T-cell (primary cell): ENCODE measurements at regions not wholly inside any gene's neighbourhood (a gene's known extent, or its start where the extent isn't known, plus 50 kb on each side); places are given as distances from the start of the nearest gene placed in this dataset.

Source experiments
- ATAC-seq, 4 experiments: fragments of 200-7000 bp in 3 of 4; fragments of 150-1000 bp in 1 of 4; cut with Tn5 transposase; replicated peaks in 1 of 4; 1 replicate in 3 of 4; 2 replicates in 1 of 4; pipeline ENCODE4 v1.10.0; 2021; ENCODE audit warnings: moderate library complexity in 3 of 4, mild to moderate bottlenecking in 2 of 4, moderate number of reproducible peaks in 1 of 4
- CTCF ChIA-PET, 2 donors: fragments of 300-600 bp; sonication (Branson Sonifier 250); formaldehyde crosslinking; loops; one replicate each; lab custom pipeline; 2022; ENCODE audit warnings: antibody characterized with exemption in 2 of 2; lab: Charles Lee
- POLR2A ChIA-PET, 2 donors: fragments of 300-600 bp; sonication (Branson Sonifier 250); formaldehyde crosslinking; loops; one replicate each; lab custom pipeline; 2022; ENCODE audit warnings: antibody characterized with exemption in 2 of 2; lab: Charles Lee
- DNase-seq, 35 experiments: peaks; one replicate each; pipeline versions ENCODE4 v3.0.0 to v3.0.0-alpha.2; 2013 to 2023
- H3K27ac ChIP-seq: one replicate; pipeline ENCODE4 v1.5.1; 2013; ENCODE audit warnings: low read length
- H3K27me3 ChIP-seq, 2 experiments: replicated peaks in 1 of 2; 1 replicate in 1 of 2; 2 replicates in 1 of 2; pipeline versions ENCODE4 v1.6.1 to v1.7.0; 2013; ENCODE audit warnings: low read length in 1 of 2, mixed read lengths in 1 of 2; ENCODE audit not compliant: control insufficient read depth in 2 of 2, insufficient read depth in 2 of 2; ENCODE audit errors: extremely low read depth in 1 of 2
- H3K36me3 ChIP-seq, 2 donors: 1 replicate in 1 of 2; 2 replicates in 1 of 2; pipeline versions ENCODE4 v1.6.1 to v1.7.0; 2013; ENCODE audit warnings: low read length in 1 of 2; ENCODE audit not compliant: control insufficient read depth in 2 of 2, insufficient read depth in 1 of 2; ENCODE audit errors: extremely low read depth in 1 of 2
- H3K4me1 ChIP-seq, 2 experiments: 1 replicate in 1 of 2; 2 replicates in 1 of 2; pipeline versions ENCODE4 v1.6.1 to v1.7.0; 2013; ENCODE audit warnings: low read length in 2 of 2, mixed read lengths in 1 of 2; ENCODE audit not compliant: insufficient read depth in 2 of 2, control insufficient read depth in 1 of 2; ENCODE audit errors: extremely low read depth in 1 of 2
- H3K4me3 ChIP-seq, 2 donors: 1 replicate in 1 of 2; 2 replicates in 1 of 2; pipeline versions ENCODE4 v1.5.1 to v1.7.0; 2013; ENCODE audit warnings: mild to moderate bottlenecking in 2 of 2, low read length in 1 of 2, moderate library complexity in 1 of 2; ENCODE audit not compliant: control insufficient read depth in 1 of 2; ENCODE audit errors: extremely low read depth in 1 of 2
- H3K9me3 ChIP-seq: 2 replicates; pipeline ENCODE4 v1.7.0; 2013
- H3K27ac Mint-ChIP-seq, 2 donors: one replicate each; pipeline ENCODE4 v1.8.0; 2020 to 2021; ENCODE audit warnings: mild to moderate bottlenecking in 2 of 2, mixed read lengths in 2 of 2
- H3K27me3 Mint-ChIP-seq, 2 donors: one replicate each; pipeline ENCODE4 v1.8.0; 2021 to 2022; ENCODE audit warnings: mixed read lengths in 2 of 2
- H3K36me3 Mint-ChIP-seq: one replicate; pipeline ENCODE4 v1.8.0; 2021; ENCODE audit warnings: mixed read lengths
- H3K4me1 Mint-ChIP-seq, 3 donors: one replicate each; pipeline ENCODE4 v1.8.0; 2020 to 2022; ENCODE audit warnings: mixed read lengths in 3 of 3, mild to moderate bottlenecking in 1 of 3
- H3K4me3 Mint-ChIP-seq, 3 donors: one replicate each; pipeline ENCODE4 v1.8.0; 2020 to 2022; ENCODE audit warnings: mild to moderate bottlenecking in 3 of 3, mixed read lengths in 3 of 3, moderate library complexity in 3 of 3
- H3K9me3 Mint-ChIP-seq, 3 donors: one replicate each; pipeline ENCODE4 v1.8.0; 2020 to 2022; ENCODE audit warnings: mixed read lengths in 3 of 3
- WGBS: methylation state at CpG from one replicate; pipeline ENCODE4 v1.1.5; 2013; ENCODE audit warnings: missing lambda C conversion rate; ENCODE audit not compliant: insufficient coverage; 5-methylcytosine and 5-hydroxymethylcytosine counted together

DNA sequence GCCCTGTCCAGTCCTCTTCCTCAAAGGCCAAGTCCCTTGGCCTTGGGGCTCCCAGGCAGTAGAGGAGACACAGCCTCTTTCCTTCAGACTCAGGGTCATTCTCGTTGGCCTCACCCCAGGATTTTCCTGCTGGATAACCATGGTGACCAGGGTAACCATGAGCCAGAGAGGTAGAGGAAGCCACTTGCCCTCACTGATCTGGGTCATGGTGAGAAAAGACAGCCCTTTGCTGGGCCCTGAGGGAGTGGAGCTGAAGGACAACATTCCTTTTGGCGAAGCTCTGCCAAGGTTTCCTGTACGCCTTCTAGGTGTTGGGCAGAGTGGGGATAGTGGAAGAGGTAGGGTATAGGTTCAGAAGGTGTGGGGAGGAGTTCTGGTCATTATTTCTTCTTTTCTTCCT lies 53.1 kb upstream of the WNT4 start:
- Histone ChIP-seq H3K9me3 (no peaks in the 10 kb centered on the region), H3K36me3 (no peaks in the 10 kb centered on the region), H3K27me3 (peaks cover 9 to 21% of the 10 kb centered on the region in 2 experiments), H3K4me1 (no peaks in the 10 kb centered on the region), H3K4me3 (no peak overlapping the region), H3K27ac (no peak overlapping the region)
- Mint-ChIP-seq H3K27ac (no peak overlapping the region), H3K4me1 (no peaks in the 10 kb centered on the region), H3K36me3 (no peaks in the 10 kb centered on the region), H3K27me3 (peaks cover 15 to 23% of the 10 kb centered on the region in 2 donors), H3K4me3 (no peak overlapping the region), H3K9me3 (no peaks in the 10 kb centered on the region)
- DNase-seq, result no peak
- POLR2A ChIA-PET, result no interaction called here
- CTCF ChIA-PET, result no interaction called here
- ATAC-seq, result no peak
- 62% methylated on average over 2 of the region's 3 CpGs for WGBS

DNA sequence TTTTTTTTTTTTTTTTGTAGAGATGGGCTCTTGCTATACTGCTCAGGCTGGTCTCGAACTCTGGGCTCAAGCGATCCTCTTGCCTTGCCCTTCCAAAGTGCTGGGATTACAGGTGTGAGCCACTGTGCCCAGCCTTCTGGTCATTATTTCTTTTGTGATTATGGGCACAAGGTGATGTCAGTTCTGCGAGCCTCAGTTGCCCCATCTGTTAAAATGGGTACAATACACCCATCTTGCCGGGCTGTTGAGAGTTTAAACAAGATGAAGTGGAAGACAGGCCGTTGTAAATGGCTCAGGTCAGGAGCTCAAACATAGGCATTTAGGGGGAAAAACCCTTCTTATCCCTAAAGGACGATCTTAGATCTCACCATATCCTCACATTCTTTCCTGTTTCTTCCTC lies 53.7 kb upstream of the WNT4 start:
- 83% methylated on average over 1 of the region's 6 CpGs for WGBS
- Histone ChIP-seq H3K4me1 (no peaks in the 10 kb centered on the region), H3K27ac (no peak overlapping the region), H3K9me3 (no peaks in the 10 kb centered on the region), H3K4me3 (no peak overlapping the region), H3K27me3 (peaks cover 7 to 20% of the 10 kb centered on the region in 2 experiments), H3K36me3 (no peaks in the 10 kb centered on the region)
- H3K4me1 Mint-ChIP-seq, result no peaks in the 10 kb centered on the region
- H3K4me3 Mint-ChIP-seq, result no peak overlapping the region
- ChIA-PET CTCF (no interaction called here), POLR2A (no interaction called here)
- no peak for DNase-seq
- H3K36me3 Mint-ChIP-seq, result no peaks in the 10 kb centered on the region
- no peak for ATAC-seq
- no peaks in the 10 kb centered on the region for H3K9me3 Mint-ChIP-seq
- H3K27me3 Mint-ChIP-seq, result peaks cover 15 to 23% of the 10 kb centered on the region in 2 donors
- no peak overlapping the region for H3K27ac Mint-ChIP-seq

DNA sequence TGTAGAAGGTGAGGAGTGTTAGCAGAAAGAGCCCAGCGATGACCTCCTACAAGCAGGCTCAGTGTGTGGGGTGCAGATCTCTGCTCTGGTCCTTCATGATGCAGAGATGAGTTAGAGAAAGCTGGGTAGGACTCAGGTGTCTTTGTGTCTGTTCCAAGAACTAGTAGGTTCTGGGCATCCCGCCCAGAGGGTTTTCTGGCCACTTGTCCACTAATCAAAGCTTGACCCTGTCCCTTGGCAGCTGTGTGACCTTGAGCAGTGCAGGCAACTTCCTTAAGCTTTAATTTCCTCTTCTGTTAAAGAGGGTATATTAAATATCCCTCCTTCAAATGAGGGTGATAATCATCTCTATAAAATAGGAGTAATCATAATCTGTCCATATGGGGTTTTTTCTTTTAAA lies 54.7 kb upstream of the WNT4 start:
- WGBS, result 100% methylated on average over 1 of the region's 2 CpGs
- peaks cover 15 to 26% of the 10 kb centered on the region in 2 donors for H3K27me3 Mint-ChIP-seq
- Histone ChIP-seq H3K9me3 (no peaks in the 10 kb centered on the region), H3K4me1 (no peaks in the 10 kb centered on the region), H3K27me3 (peaks cover 7 to 17% of the 10 kb centered on the region in 2 experiments), H3K36me3 (no peaks in the 10 kb centered on the region), H3K4me3 (no peak overlapping the region), H3K27ac (no peak overlapping the region)
- H3K4me3 Mint-ChIP-seq, result no peak overlapping the region
- H3K27ac Mint-ChIP-seq, result no peak overlapping the region
- no peaks in the 10 kb centered on the region for H3K4me1 Mint-ChIP-seq
- ATAC-seq (no peak), DNase-seq (no peak)
- ChIA-PET POLR2A (no interaction called here), CTCF (no interaction called here)
- H3K9me3 Mint-ChIP-seq, result no peaks in the 10 kb centered on the region
- H3K36me3 Mint-ChIP-seq, result no peaks in the 10 kb centered on the region

DNA sequence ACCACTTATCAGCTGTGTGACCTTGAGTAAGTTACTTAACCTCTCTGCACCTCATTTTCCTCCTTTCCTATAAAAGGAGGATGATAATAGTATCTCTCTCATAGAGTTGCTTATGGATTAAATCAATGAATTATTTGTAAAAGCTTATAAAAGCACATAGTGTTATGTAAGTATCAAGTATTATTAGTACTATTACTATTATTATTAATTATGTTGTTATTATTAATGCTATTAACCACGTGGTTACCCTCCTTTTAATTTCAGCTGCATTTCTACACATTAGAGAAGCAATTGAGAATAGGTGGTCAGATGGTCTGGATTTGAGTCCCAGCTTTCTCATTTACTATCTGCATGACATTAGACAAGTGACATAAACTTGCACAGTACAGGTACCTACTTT lies 58.1 kb upstream of the WNT4 start:
- ATAC-seq (no peak), DNase-seq (no peak)
- no peaks in the 10 kb centered on the region for H3K4me1 ChIP-seq
- no peaks in the 10 kb centered on the region for H3K9me3 ChIP-seq
- Mint-ChIP-seq H3K9me3 (no peaks in the 10 kb centered on the region), H3K36me3 (no peaks in the 10 kb centered on the region), H3K27me3 (peaks cover 37 to 44% of the 10 kb centered on the region in 2 donors), H3K27ac (no peak overlapping the region), H3K4me3 (no peak overlapping the region), H3K4me1 (no peaks in the 10 kb centered on the region)
- WGBS, result no CpG with 5 or more reads among the region's 1 CpG
- no peak overlapping the region for H3K27ac ChIP-seq
- CTCF ChIA-PET, result no interaction called here
- H3K36me3 ChIP-seq, result no peaks in the 10 kb centered on the region
- POLR2A ChIA-PET, result no interaction called here
- H3K4me3 ChIP-seq, result no peak overlapping the region
- H3K27me3 ChIP-seq, result peaks cover 7 to 31% of the 10 kb centered on the region in 2 experiments

DNA sequence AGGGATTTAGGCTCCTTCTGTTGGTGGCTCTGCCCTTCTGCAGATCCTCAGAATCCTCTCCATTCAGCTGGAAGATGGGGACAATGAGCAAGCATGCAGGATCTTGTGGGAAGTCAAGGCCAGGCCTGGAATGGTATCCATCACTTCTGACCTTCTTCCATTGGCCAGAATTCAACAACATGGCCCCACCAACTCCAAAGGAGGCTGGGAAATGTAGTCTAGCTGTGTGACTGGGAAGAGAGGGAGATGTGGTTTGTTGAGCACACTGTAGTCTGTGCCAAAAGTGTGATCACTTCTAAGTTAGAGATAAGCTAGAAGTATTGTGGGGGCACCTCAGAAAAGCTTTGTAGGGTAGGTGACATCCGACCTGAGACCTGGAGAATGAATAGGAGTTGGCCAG lies 60.4 kb upstream of the WNT4 start:
- ChIA-PET POLR2A (no interaction called here), CTCF (no interaction called here)
- Mint-ChIP-seq H3K27me3 (peaks cover 48 to 57% of the 10 kb centered on the region in 2 donors), H3K4me1 (no peaks in the 10 kb centered on the region), H3K27ac (no peak overlapping the region), H3K9me3 (no peaks in the 10 kb centered on the region), H3K36me3 (no peaks in the 10 kb centered on the region), H3K4me3 (no peak overlapping the region)
- no peaks in the 10 kb centered on the region for H3K4me1 ChIP-seq
- DNase-seq (no peak), ATAC-seq (no peak)
- H3K27me3 ChIP-seq, result peaks cover 7 to 43% of the 10 kb centered on the region in 2 experiments
- H3K27ac ChIP-seq, result no peak overlapping the region
- no peaks in the 10 kb centered on the region for H3K36me3 ChIP-seq
- H3K9me3 ChIP-seq, result no peaks in the 10 kb centered on the region
- WGBS, result 33% methylated on average over 1 of the region's 1 CpG
- H3K4me3 ChIP-seq, result no peak overlapping the region

DNA sequence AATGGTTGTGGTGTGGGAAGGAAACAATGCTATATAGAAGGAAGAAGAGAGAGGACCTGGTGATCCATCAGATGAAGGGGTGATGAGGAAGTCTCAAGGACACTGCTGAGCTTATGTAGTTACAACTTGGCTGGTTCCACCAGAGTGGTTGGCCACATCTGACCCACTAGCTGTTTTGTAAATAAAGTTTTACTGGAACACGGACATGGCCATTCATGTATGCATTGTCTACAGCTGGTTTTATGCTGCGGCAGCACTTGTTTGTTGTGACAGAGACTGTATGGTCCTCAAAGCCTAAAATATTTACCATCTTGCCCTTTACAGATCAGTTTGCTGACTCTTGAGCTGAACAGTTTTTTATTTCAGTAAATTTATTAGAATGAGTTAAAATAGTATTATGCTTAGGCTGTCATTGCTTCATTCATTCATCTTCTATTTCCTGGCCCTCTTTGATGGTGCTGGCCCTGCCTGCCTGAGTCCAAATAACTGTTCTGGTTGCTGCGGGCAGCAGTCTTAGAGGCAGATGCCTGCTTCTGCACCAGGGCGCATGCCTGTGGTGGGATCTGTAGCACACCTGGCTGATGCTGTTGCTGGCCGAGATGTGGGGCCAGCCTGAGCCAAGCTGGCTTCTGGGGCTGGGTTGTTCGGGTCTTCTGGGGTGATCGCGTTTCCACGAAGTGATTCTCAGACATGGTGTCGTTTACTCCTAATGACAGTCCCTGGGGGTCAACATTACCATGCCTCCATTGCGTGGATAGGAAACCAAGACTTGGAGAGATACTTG lies 61.4 kb upstream of the WNT4 start:
- no peak for DNase-seq
- POLR2A ChIA-PET, result no interaction called here
- no peak for ATAC-seq
- no peaks in the 10 kb centered on the region for H3K4me1 ChIP-seq
- no peak overlapping the region for H3K27ac ChIP-seq
- WGBS, result 84% methylated on average over 9 of the region's 11 CpGs
- CTCF ChIA-PET, result no interaction called here
- no peaks in the 10 kb centered on the region for H3K36me3 Mint-ChIP-seq
- no peaks in the 10 kb centered on the region for H3K9me3 Mint-ChIP-seq
- no peak overlapping the region for H3K4me3 Mint-ChIP-seq
- H3K27ac Mint-ChIP-seq, result no peak overlapping the region
- no peaks in the 10 kb centered on the region for H3K4me1 Mint-ChIP-seq
- H3K27me3 ChIP-seq, result peaks cover 4 to 52% of the 10 kb centered on the region in 2 experiments
- no peaks in the 10 kb centered on the region for H3K9me3 ChIP-seq
- no peak overlapping the region for H3K4me3 ChIP-seq
- peaks cover 52 to 61% of the 10 kb centered on the region in 2 donors for H3K27me3 Mint-ChIP-seq
- no peaks in the 10 kb centered on the region for H3K36me3 ChIP-seq
